GM12874 (cell line): ENCODE measurements at regions not wholly inside any gene's neighbourhood (a gene's known extent, or its start where the extent isn't known, plus 50 kb on each side); places are given as distances from the start of the nearest gene placed in this dataset.

Source experiments
- CTCF ChIP-seq: IDR thresholded peaks from 2 replicates; pipeline ENCODE4 v1.5.1; 2011; ENCODE audit warnings: low read depth, mild to moderate bottlenecking, control low read depth, low read length, moderate library complexity; ENCODE audit not compliant: insufficient read depth

- no peak for TF ChIP-seq CTCF
These were observed 348.8 kb downstream of the SPRY2 start for GRCh38 chr13:79992111-79992510.

GRCh38 chr13:79990048-79990447, 350.9 kb downstream of the SPRY2 start:
- TF ChIP-seq CTCF, result no peak

- TF ChIP-seq CTCF, result no peak
These were observed 351.7 kb downstream of the SPRY2 start for GRCh38 chr13:79989217-79989661.

GRCh38 chr13:79988573-79988972, 352.4 kb downstream of the SPRY2 start:
- TF ChIP-seq CTCF, result no peak

GRCh38 chr13:79987761-79988160, 353.2 kb downstream of the SPRY2 start:
- no peak for TF ChIP-seq CTCF

GRCh38 chr13:79987323-79987722, 353.6 kb downstream of the SPRY2 start:
- no peak for TF ChIP-seq CTCF

GRCh38 chr13:79986890-79987289, 354.0 kb downstream of the SPRY2 start:
- TF ChIP-seq CTCF, result no peak

- TF ChIP-seq CTCF, result peak; percentile 60
These were observed 367.4 kb downstream of the SPRY2 start for GRCh38 chr13:79973533-79973963.
